HCT116 (cell line): ENCODE measurements at regions not wholly inside any gene's neighbourhood (a gene's known extent, or its start where the extent isn't known, plus 50 kb on each side); places are given as distances from the start of the nearest gene placed in this dataset.

Experiments
- ATAC-seq: fragments of 200-7000 bp; cut with Tn5 transposase; 2 replicates; pipeline ENCODE4 v1.9.1; 2020; ENCODE audit warnings: mild to moderate bottlenecking, moderate library complexity
- BruUV-seq: library from RNA; stranded (reverse); fragments of 400-500 nt; replicated peaks from 2 replicates; lab custom pipeline; 2021; lab: Mats Ljungman, UMichigan
- CTCF ChIA-PET: fragments of 300-600 bp; sonication (Branson Sonifier 250); formaldehyde crosslinking; loops from one replicate; lab custom pipeline; 2021; ENCODE audit warnings: antibody characterized with exemption; lab: Charles Lee
- POLR2A ChIA-PET: fragments of 300-600, 350-600 bp; sonication (Branson Sonifier 250); formaldehyde crosslinking; loops from one replicate; lab custom pipeline; 2021; ENCODE audit warnings: antibody characterized with exemption; lab: Charles Lee
- RAD21 ChIA-PET, 2 experiments: fragments of 300-600 bp; sonication (Branson Sonifier 250); formaldehyde crosslinking; loops; one replicate each; lab custom pipeline; 2023; ENCODE audit warnings: low total read pairs in 2 of 2; ENCODE audit not compliant: uncharacterized antibody in 2 of 2, unreplicated experiment in 2 of 2, low non-redundant PET in 1 of 2; lab: Charles Lee
- DNase-seq: peaks from one replicate; pipeline ENCODE4 v3.0.0-alpha.2; 2010; ENCODE audit warnings: low read depth, low spot score
- H2AFZ ChIP-seq: fragments of 200-600 bp; shearing (Covaris generic), sonication (generic); 2 replicates; pipeline ENCODE4 v1.6.1; 2017; ENCODE audit warnings: low read depth, mixed run types, mixed read lengths, antibody characterized with exemption, low read length; ENCODE audit not compliant: poor library complexity, severe bottlenecking
- H3K27ac ChIP-seq: 2 replicates; pipeline ENCODE4 v1.5.1; 2012; ENCODE audit warnings: low read depth, low read length
- H3K27me3 ChIP-seq: fragments of 200-600 bp; sonication (generic); 2 replicates; pipeline ENCODE4 v1.6.1; 2016; ENCODE audit warnings: mixed run types, low read length, mixed read lengths; ENCODE audit not compliant: insufficient read depth
- H3K36me3 ChIP-seq, 2 experiments: fragments of 200-500 bp in 1 of 2; fragments of 200-600 bp in 1 of 2; sonication (Bioruptor generic) in 1 of 2; sonication (generic) in 1 of 2; 2 replicates each; pipeline versions ENCODE4 v1.5.1 to v1.6.1; 2014 to 2016; ENCODE audit warnings: low read length in 2 of 2, inconsistent platforms in 1 of 2, mixed read lengths in 1 of 2, mixed run types in 1 of 2; ENCODE audit not compliant: insufficient read depth in 2 of 2, control insufficient read depth in 1 of 2
- H3K4me1 ChIP-seq, 2 experiments: fragments of 200-600 bp in 1 of 2; sonication (generic) in 1 of 2; 2 replicates each; pipeline versions ENCODE4 v1.5.1 to v1.6.1; 2012 to 2017; ENCODE audit warnings: low read length in 2 of 2, inconsistent platforms in 1 of 2, mild to moderate bottlenecking in 1 of 2, mixed read lengths in 1 of 2, mixed run types in 1 of 2, moderate library complexity in 1 of 2; ENCODE audit not compliant: insufficient read depth in 2 of 2, control insufficient read depth in 1 of 2
- H3K4me2 ChIP-seq: fragments of 200-600 bp; sonication (generic); 2 replicates; pipeline ENCODE4 v1.6.1; 2017; ENCODE audit warnings: mixed run types, low read length, mixed read lengths
- H3K4me3 ChIP-seq, 2 experiments: fragments of 200-600 bp in 1 of 2; sonication (generic) in 1 of 2; replicated peaks in 1 of 2; 2 replicates each; pipeline ENCODE4 v1.5.1; 2011 to 2016; ENCODE audit warnings: low read length in 2 of 2, control low read depth in 1 of 2, low read depth in 1 of 2, mild to moderate bottlenecking in 1 of 2, mixed read lengths in 1 of 2, mixed run types in 1 of 2
- H3K79me2 ChIP-seq: fragments of 200-600 bp; sonication (generic); 2 replicates; pipeline ENCODE4 v1.6.1; 2017; ENCODE audit warnings: mild to moderate bottlenecking, mixed run types, low read length, moderate library complexity, mixed read lengths; ENCODE audit not compliant: insufficient read depth
- H3K9ac ChIP-seq: fragments of 200-600 bp; sonication (generic); 2 replicates; pipeline ENCODE4 v1.6.1; 2016; ENCODE audit warnings: low read length, mixed read lengths
- H3K9me2 ChIP-seq: fragments of 200-600 bp; sonication (generic), shearing (Covaris generic); 2 replicates; pipeline ENCODE4 v1.6.1; 2017; ENCODE audit warnings: mixed run types, mild to moderate bottlenecking, moderate library complexity; ENCODE audit not compliant: insufficient read depth
- H3K9me3 ChIP-seq, 2 experiments: fragments of 200-500 bp in 1 of 2; fragments of 200-600 bp in 1 of 2; sonication (Bioruptor generic) in 1 of 2; sonication (generic) in 1 of 2; 2 replicates each; pipeline ENCODE4 v1.6.1; 2014 to 2017; ENCODE audit warnings: low read length in 2 of 2, mixed read lengths in 2 of 2, inconsistent platforms in 1 of 2, low read depth in 1 of 2, mild to moderate bottlenecking in 1 of 2, mixed run types in 1 of 2, moderate library complexity in 1 of 2; ENCODE audit not compliant: control insufficient read depth in 1 of 2, insufficient read depth in 1 of 2
- H4K20me1 ChIP-seq: fragments of 200-600 bp; sonication (generic), shearing (Covaris generic); 2 replicates; pipeline ENCODE4 v1.6.1; 2017; ENCODE audit warnings: mixed run types, mild to moderate bottlenecking, moderate library complexity; ENCODE audit not compliant: insufficient read depth
- CEBPB ChIP-seq: IDR thresholded peaks from 2 replicates; pipeline ENCODE4 v1.6.1; 2012; ENCODE audit warnings: low read depth
- EGR1 ChIP-seq: IDR thresholded peaks from 2 replicates; pipeline ENCODE4 v1.6.1; 2012; ENCODE audit warnings: low read depth
- ELF1 ChIP-seq: IDR thresholded peaks from 2 replicates; pipeline ENCODE4 v1.6.1; 2012; ENCODE audit warnings: low read depth, borderline replicate concordance
- JUND ChIP-seq: IDR thresholded peaks from 2 replicates; pipeline ENCODE4 v1.6.1; 2012
- POLR2A ChIP-seq: IDR thresholded peaks from 2 replicates; pipeline ENCODE4 v1.7.0; 2011; ENCODE audit warnings: borderline replicate concordance; ENCODE audit not compliant: insufficient read depth, insufficient read length; ENCODE audit errors: extremely low read depth
- POLR2AphosphoS5 ChIP-seq: IDR thresholded peaks from 2 replicates; pipeline ENCODE4 v1.6.1; 2011; ENCODE audit warnings: mild to moderate bottlenecking, low read depth, low read length, moderate library complexity
- RAD21 ChIP-seq: IDR thresholded peaks from 2 replicates; pipeline ENCODE4 v1.6.1; 2012; ENCODE audit warnings: low read depth, mild to moderate bottlenecking
- ZBTB33 ChIP-seq: IDR thresholded peaks from 2 replicates; pipeline ENCODE4 v1.6.1; 2011; ENCODE audit warnings: mild to moderate bottlenecking, low read length, moderate library complexity; ENCODE audit not compliant: insufficient replicate concordance; ENCODE audit errors: extremely low read depth
- ZFX ChIP-seq: fragments of 450-650 bp; IDR thresholded peaks from 2 replicates; pipeline ENCODE4 v1.6.1; 2017
- ZNF274 ChIP-seq: fragments of 200-500 bp; sonication (Bioruptor generic); IDR thresholded peaks from 2 replicates; pipeline ENCODE4 v1.6.1; 2014; ENCODE audit warnings: mild to moderate bottlenecking, low read depth, low read length, inconsistent platforms
- intact Hi-C: fragments of 100-400 bp; cut with micrococcal nuclease; formaldehyde crosslinking; loops from 2 replicates; pipeline ENCODE4 v1.10.0; 2022
- TF ChIP-seq, protein P1 (sequence below): IDR thresholded peaks from 2 replicates; pipeline ENCODE4 v1.6.1; 2012

DNA sequence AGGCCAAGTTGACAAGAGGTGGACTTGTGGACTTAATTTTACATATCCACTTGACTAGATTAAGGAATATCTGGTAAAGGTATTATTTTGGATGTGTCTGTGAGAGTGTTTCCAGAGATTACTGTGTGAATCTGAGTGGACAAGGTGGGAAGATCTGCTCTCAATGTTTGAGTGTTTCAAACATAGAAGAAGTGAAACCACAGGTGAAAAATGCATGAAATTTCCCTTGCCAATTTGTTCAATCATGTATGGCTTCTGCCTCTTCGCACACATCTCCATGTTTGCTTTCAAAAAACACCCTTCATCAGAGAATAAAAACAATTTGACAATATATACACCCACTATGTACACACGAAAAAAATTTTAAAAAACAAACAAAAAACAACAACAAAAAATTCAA lies 152.7 kb downstream of the SALL1 start:
- Histone ChIP-seq H3K27ac (no peak overlapping the region), H2AFZ (no peak overlapping the region), H3K36me3 (no peaks in the 10 kb centered on the region), H3K9me2 (no peaks in the 10 kb centered on the region), H3K79me2 (no peaks in the 10 kb centered on the region), H3K4me3 (no peak overlapping the region), H3K9ac (no peak overlapping the region), H3K4me1 (no peaks in the 10 kb centered on the region), H4K20me1 (no peaks in the 10 kb centered on the region), H3K27me3 (peaks cover 9% of the 10 kb centered on the region; the same call in 1 of the 2 replicates), H3K4me2 (no peak overlapping the region), H3K9me3 (no peaks in the 10 kb centered on the region)
- ATAC-seq, result no peak
- RAD21 ChIA-PET, result no interaction called here
- intact Hi-C loops, result no loop called here
- DNase-seq, result no peak
- CTCF ChIA-PET, result no interaction called here
- no TSS peak for BruUV-seq
- TF ChIP-seq CEBPB (no peak), ELF1 (no peak)
- POLR2A ChIA-PET, result no interaction called here

DNA sequence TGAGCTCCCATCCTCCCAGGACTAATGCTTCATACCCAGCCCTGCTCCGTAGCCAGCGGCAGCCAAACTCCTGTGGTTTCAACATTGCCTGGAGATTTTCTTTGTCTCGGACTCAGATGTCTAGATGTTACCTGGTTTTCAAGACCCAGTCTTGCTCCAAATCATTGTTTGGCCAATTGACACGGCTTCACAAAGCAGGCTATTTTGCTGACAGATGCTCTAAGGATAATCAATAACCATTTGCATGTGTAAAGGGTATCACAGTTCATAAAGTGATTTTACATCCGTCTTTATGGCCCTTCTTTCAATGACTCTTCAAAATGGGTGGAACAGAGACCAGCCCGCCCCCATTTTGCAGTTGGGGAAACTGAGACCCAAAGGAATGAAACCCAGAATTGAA lies 153.4 kb downstream of the SALL1 start:
- CTCF ChIA-PET, result no interaction called here
- H3K27me3 ChIP-seq, result peaks cover 9% of the 10 kb centered on the region; the same call in 1 of the 2 replicates
- H3K9me3 ChIP-seq, result no peaks in the 10 kb centered on the region
- no TSS peak for BruUV-seq
- no peaks in the 10 kb centered on the region for H4K20me1 ChIP-seq
- ATAC-seq (no peak), DNase-seq (no peak)
- H3K36me3 ChIP-seq, result no peaks in the 10 kb centered on the region
- H3K4me3 ChIP-seq, result no peak overlapping the region
- intact Hi-C loops, result no loop called here
- RAD21 ChIA-PET, result no interaction called here
- no peaks in the 10 kb centered on the region for H3K4me1 ChIP-seq
- no peaks in the 10 kb centered on the region for H3K79me2 ChIP-seq
- no peak overlapping the region for H3K27ac ChIP-seq
- no peaks in the 10 kb centered on the region for H3K9me2 ChIP-seq
- POLR2A ChIA-PET, result no interaction called here
- H2AFZ ChIP-seq, result no peak overlapping the region
- no peak overlapping the region for H3K4me2 ChIP-seq
- H3K9ac ChIP-seq, result no peak overlapping the region
- TF ChIP-seq ELF1 (no peak), RAD21 (no peak), POLR2AphosphoS5 (no peak), EGR1 (no peak), JUND (no peak), ZFX (no peak), ZBTB33 (no peak), POLR2A (no peak), ZNF274 (no peak)
- TF ChIP-seq, protein P1, sequence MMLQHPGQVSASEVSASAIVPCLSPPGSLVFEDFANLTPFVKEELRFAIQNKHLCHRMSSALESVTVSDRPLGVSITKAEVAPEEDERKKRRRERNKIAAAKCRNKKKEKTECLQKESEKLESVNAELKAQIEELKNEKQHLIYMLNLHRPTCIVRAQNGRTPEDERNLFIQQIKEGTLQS, result no peak
